Astrocyte (in vitro differentiated cells and primary cell): ENCODE measurements at regions not wholly inside any gene's neighbourhood (a gene's known extent, or its start where the extent isn't known, plus 50 kb on each side); places are given as distances from the start of the nearest gene placed in this dataset.

Experiments
- DNase-seq: peaks from one replicate; pipeline ENCODE4 v3.0.0-alpha.2; 2010; ENCODE audit warnings: low read depth
- FAIRE-seq: peaks from 2 replicates; lab custom pipeline; 2011; peaks lifted over from hg19 to GRCh38; lab: Jason Lieb, UNC
- H2AFZ ChIP-seq: 2 replicates; pipeline ENCODE4 v1.6.0; 2012; ENCODE audit warnings: low read depth, low read length, inconsistent platforms
- H3K27ac ChIP-seq: 2 replicates; pipeline ENCODE4 v1.5.1; 2011; ENCODE audit warnings: low read depth, low read length, inconsistent platforms
- H3K27me3 ChIP-seq: 2 replicates; pipeline ENCODE4 v1.6.0; 2011; ENCODE audit warnings: low read length, inconsistent platforms; ENCODE audit not compliant: insufficient read depth
- H3K36me3 ChIP-seq: 2 replicates; pipeline ENCODE4 v1.5.1; 2011; ENCODE audit warnings: low read length, inconsistent platforms; ENCODE audit not compliant: insufficient read depth
- H3K4me1 ChIP-seq: 2 replicates; pipeline ENCODE4 v1.5.1; 2011; ENCODE audit warnings: low read length, inconsistent platforms; ENCODE audit not compliant: insufficient read depth
- H3K4me2 ChIP-seq: 2 replicates; pipeline ENCODE4 v1.6.0; 2012; ENCODE audit warnings: low read length, inconsistent platforms
- H3K4me3 ChIP-seq: 2 replicates; pipeline ENCODE4 v1.5.1; 2011; ENCODE audit warnings: low read depth, mild to moderate bottlenecking, low read length, inconsistent platforms; ENCODE audit not compliant: insufficient read depth
- H3K79me2 ChIP-seq: 2 replicates; pipeline ENCODE4 v1.6.0; 2012; ENCODE audit warnings: mild to moderate bottlenecking, low read length, inconsistent platforms; ENCODE audit not compliant: insufficient read depth
- H3K9ac ChIP-seq: 2 replicates; pipeline ENCODE4 v1.6.0; 2012; ENCODE audit warnings: mild to moderate bottlenecking, low read length, inconsistent platforms
- H3K9me3 ChIP-seq: 2 replicates; pipeline ENCODE4 v1.5.1; 2012; ENCODE audit warnings: low read depth, mild to moderate bottlenecking, low read length, inconsistent platforms; ENCODE audit not compliant: insufficient read depth
- H4K20me1 ChIP-seq: 2 replicates; pipeline ENCODE4 v1.6.0; 2012; ENCODE audit warnings: low read length, inconsistent platforms; ENCODE audit not compliant: insufficient read depth
- H3K27ac Mint-ChIP-seq: one replicate; pipeline ENCODE4 v1.8.0; 2021; ENCODE audit warnings: mild to moderate bottlenecking, mixed read lengths; ENCODE audit not compliant: unreplicated experiment
- H3K27me3 Mint-ChIP-seq: one replicate; pipeline ENCODE4 v1.8.0; 2021; ENCODE audit warnings: low read depth, mixed read lengths; ENCODE audit not compliant: unreplicated experiment
- H3K36me3 Mint-ChIP-seq: one replicate; pipeline ENCODE4 v1.8.0; 2021; ENCODE audit warnings: low read depth, mixed read lengths; ENCODE audit not compliant: unreplicated experiment
- H3K4me1 Mint-ChIP-seq: one replicate; pipeline ENCODE4 v1.8.0; 2021; ENCODE audit warnings: low read depth, mixed read lengths; ENCODE audit not compliant: unreplicated experiment
- H3K4me3 Mint-ChIP-seq: one replicate; pipeline ENCODE4 v1.8.0; 2021; ENCODE audit warnings: mild to moderate bottlenecking, moderate library complexity, mixed read lengths; ENCODE audit not compliant: unreplicated experiment
- H3K9me3 Mint-ChIP-seq: one replicate; pipeline ENCODE4 v1.8.0; 2021; ENCODE audit warnings: mild to moderate bottlenecking, mixed read lengths; ENCODE audit not compliant: unreplicated experiment
- EZH2 ChIP-seq: IDR thresholded peaks from 2 replicates; pipeline ENCODE4 v1.6.1; 2012; ENCODE audit warnings: mild to moderate bottlenecking, low read length, inconsistent platforms; ENCODE audit not compliant: insufficient read depth
- TF ChIP-seq, protein P1 (sequence below): IDR thresholded peaks from 2 replicates; pipeline ENCODE4 v1.5.1; 2011; ENCODE audit warnings: low read depth, mild to moderate bottlenecking, inconsistent platforms, low read length, moderate library complexity; ENCODE audit not compliant: insufficient read depth

DNA sequence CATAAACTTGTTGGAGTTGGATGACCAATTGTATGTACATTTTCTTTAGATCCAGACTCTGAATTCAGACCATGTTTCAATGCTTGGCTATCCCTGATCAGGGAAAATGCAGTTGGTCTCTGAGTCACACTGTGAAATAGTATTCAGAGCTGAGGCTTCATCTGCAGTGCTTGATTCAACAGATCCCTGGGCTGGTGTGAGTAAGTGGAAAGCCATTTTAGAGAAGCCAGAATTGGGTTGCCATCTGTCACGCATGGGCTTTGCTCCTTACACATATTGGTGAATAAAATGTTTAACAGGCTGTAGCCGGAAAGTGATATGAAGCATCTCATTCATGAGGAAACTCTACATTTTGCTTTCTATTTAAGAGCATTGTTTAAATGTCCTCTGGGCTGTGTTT, 50.0 kb upstream of the ACYP2 start:
- Histone ChIP-seq H3K9me3 (no peaks in the 10 kb centered on the region), H3K79me2 (no peaks in the 10 kb centered on the region), H2AFZ (no peak overlapping the region), H3K27me3 (no peaks in the 10 kb centered on the region), H3K9ac (peak overlapping the region; percentile 7), H3K4me3 (no peak overlapping the region), H3K4me2 (peak overlapping the region; percentile 66), H3K27ac (peak overlapping the region; percentile 75), H3K36me3 (no peaks in the 10 kb centered on the region), H3K4me1 (peaks cover 19% of the 10 kb centered on the region), H4K20me1 (no peaks in the 10 kb centered on the region)
- H3K4me3 Mint-ChIP-seq, result no peak overlapping the region
- H3K27me3 Mint-ChIP-seq, result no peaks in the 10 kb centered on the region
- DNase-seq (peak; percentile 96), FAIRE-seq (peak; percentile 93)
- TF ChIP-seq EZH2, result no peak
- TF ChIP-seq, protein P1, sequence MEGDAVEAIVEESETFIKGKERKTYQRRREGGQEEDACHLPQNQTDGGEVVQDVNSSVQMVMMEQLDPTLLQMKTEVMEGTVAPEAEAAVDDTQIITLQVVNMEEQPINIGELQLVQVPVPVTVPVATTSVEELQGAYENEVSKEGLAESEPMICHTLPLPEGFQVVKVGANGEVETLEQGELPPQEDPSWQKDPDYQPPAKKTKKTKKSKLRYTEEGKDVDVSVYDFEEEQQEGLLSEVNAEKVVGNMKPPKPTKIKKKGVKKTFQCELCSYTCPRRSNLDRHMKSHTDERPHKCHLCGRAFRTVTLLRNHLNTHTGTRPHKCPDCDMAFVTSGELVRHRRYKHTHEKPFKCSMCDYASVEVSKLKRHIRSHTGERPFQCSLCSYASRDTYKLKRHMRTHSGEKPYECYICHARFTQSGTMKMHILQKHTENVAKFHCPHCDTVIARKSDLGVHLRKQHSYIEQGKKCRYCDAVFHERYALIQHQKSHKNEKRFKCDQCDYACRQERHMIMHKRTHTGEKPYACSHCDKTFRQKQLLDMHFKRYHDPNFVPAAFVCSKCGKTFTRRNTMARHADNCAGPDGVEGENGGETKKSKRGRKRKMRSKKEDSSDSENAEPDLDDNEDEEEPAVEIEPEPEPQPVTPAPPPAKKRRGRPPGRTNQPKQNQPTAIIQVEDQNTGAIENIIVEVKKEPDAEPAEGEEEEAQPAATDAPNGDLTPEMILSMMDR, result no peak
- H3K4me1 Mint-ChIP-seq, result peaks cover 21% of the 10 kb centered on the region
- no peaks in the 10 kb centered on the region for H3K36me3 Mint-ChIP-seq
- peak overlapping the region; percentile 54 for H3K27ac Mint-ChIP-seq
- no peaks in the 10 kb centered on the region for H3K9me3 Mint-ChIP-seq

DNA sequence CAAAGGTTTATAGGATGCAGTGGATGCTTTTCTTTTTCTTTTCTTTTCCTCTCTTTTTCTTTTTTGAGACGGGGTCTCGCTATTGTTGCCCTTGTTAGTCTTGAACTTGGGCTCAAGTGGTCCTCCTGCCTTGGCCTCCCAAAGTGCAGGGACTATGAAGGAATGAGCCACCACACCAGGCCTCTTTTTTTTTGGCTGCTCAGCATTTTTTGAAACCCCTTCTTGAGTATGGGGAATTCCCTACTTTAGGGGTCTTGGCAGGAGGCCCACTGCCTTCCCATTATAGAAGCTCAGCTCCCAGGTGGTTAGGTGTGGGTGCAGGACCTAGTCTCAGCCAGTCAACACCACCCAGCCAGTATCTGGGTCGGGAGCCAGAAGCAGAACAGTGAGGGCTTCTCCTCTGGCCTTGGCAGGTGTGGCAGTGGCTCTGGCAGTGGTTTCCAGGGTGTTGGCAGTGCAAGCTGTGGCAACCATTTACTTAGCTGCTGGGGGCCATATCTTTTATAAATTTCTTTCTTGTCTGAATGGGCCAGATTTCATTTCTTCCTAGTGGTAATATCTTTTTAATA, 51.4 kb upstream of the ACYP2 start:
- Mint-ChIP-seq H3K36me3 (no peaks in the 10 kb centered on the region), H3K4me3 (no peak overlapping the region)

DNA sequence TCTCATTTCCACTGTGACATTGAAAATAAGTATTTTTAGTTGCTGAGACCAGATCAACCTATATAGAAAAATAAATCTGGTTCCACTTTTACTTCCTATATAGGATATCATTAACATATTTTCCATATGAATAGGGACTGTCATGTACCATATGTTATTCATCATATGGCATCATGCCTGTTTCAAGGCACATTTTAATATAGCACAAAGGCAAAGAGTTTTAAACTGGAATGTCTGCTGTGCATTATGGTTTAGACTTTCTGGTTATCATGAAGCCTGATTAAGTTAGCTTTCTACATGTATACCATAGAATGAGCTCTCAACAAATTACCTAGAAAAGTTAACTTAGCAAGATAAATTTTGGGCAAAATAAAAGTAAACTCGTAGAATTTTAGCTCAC, 53.0 kb upstream of the ACYP2 start:
- Histone ChIP-seq H3K4me1 (peaks cover 16% of the 10 kb centered on the region), H2AFZ (no peak overlapping the region), H4K20me1 (no peaks in the 10 kb centered on the region), H3K27me3 (no peaks in the 10 kb centered on the region), H3K79me2 (no peaks in the 10 kb centered on the region), H3K36me3 (no peaks in the 10 kb centered on the region), H3K4me3 (no peak overlapping the region), H3K27ac (no peak overlapping the region), H3K9ac (no peak overlapping the region), H3K4me2 (no peak overlapping the region), H3K9me3 (no peaks in the 10 kb centered on the region)
- Mint-ChIP-seq H3K9me3 (no peaks in the 10 kb centered on the region), H3K27me3 (no peaks in the 10 kb centered on the region), H3K4me3 (no peak overlapping the region), H3K4me1 (peaks cover 14% of the 10 kb centered on the region), H3K36me3 (no peaks in the 10 kb centered on the region), H3K27ac (no peak overlapping the region)
- FAIRE-seq (peak; percentile 76), DNase-seq (no peak)
- TF ChIP-seq, protein P1, result no peak
- no peak for TF ChIP-seq EZH2

More for the DNA sequence above, 51.4 kb upstream of the ACYP2 start:
- Histone ChIP-seq H3K79me2 (no peaks in the 10 kb centered on the region), H3K9ac (no peak overlapping the region), H3K36me3 (no peaks in the 10 kb centered on the region), H2AFZ (no peak overlapping the region), H4K20me1 (no peaks in the 10 kb centered on the region), H3K9me3 (no peaks in the 10 kb centered on the region), H3K4me2 (no peak overlapping the region), H3K4me3 (no peak overlapping the region), H3K27me3 (no peaks in the 10 kb centered on the region), H3K27ac (no peak overlapping the region), H3K4me1 (peaks cover 23% of the 10 kb centered on the region)
- Mint-ChIP-seq H3K9me3 (no peaks in the 10 kb centered on the region), H3K27me3 (no peaks in the 10 kb centered on the region), H3K27ac (no peak overlapping the region), H3K4me1 (peaks cover 21% of the 10 kb centered on the region)
- no peak for DNase-seq
- TF ChIP-seq, protein P1, result no peak
- no peak for TF ChIP-seq EZH2
- no peak for FAIRE-seq
